SK-N-SH treated with all-trans-retinoic acid at 6 μM for 48 hours (cell line): ENCODE measurements at regions not wholly inside any gene's neighbourhood (a gene's known extent, or its start where the extent isn't known, plus 50 kb on each side); places are given as distances from the start of the nearest gene placed in this dataset.

ENCODE experiments used
- BACH2 ChIP-seq: fragments of 250-450 bp; sonication (Bioruptor Pico); IDR thresholded peaks from 2 replicates; pipeline ENCODE4 v1.9.0; 2021; ENCODE audit warnings: mild to moderate bottlenecking, borderline replicate concordance
- CSDC2 ChIP-seq: fragments of 250-450 bp; sonication (Bioruptor Pico); IDR thresholded peaks from 2 replicates; pipeline ENCODE4 v1.5.0; 2020; ENCODE audit warnings: mild to moderate bottlenecking, moderate library complexity
- ESRRG ChIP-seq: fragments of 250-450 bp; sonication (Bioruptor Pico); IDR thresholded peaks from 2 replicates; pipeline ENCODE4 v1.6.1; 2021; ENCODE audit warnings: mild to moderate bottlenecking
- GLIS3 ChIP-seq: fragments of 250-450 bp; sonication (Bioruptor Pico); IDR thresholded peaks from 2 replicates; pipeline ENCODE4 v1.5.0; 2020; ENCODE audit warnings: mild to moderate bottlenecking, moderate library complexity
- ISL1 ChIP-seq: fragments of 250-450 bp; sonication (Bioruptor Pico); IDR thresholded peaks from 2 replicates; pipeline ENCODE4 v2.1.2; 2022; ENCODE audit warnings: mild to moderate bottlenecking, moderate library complexity
- OSR1 ChIP-seq: fragments of 250-450 bp; sonication (Bioruptor Pico); IDR thresholded peaks from 2 replicates; pipeline ENCODE4 v1.8.0; 2022; ENCODE audit warnings: moderate library complexity, mild to moderate bottlenecking, inconsistent platforms
- PPARA ChIP-seq: fragments of 250-450 bp; sonication (Bioruptor Pico); IDR thresholded peaks from 2 replicates; pipeline ENCODE4 v1.5.0; 2020; ENCODE audit warnings: mild to moderate bottlenecking, borderline replicate concordance
- SNAI2 ChIP-seq: fragments of 250-450 bp; sonication (Bioruptor Pico); IDR thresholded peaks from 2 replicates; pipeline ENCODE4 v1.5.0; 2020; ENCODE audit warnings: mild to moderate bottlenecking, moderate library complexity
- ZC3H10 ChIP-seq: fragments of 250-450 bp; sonication (Bioruptor Pico); IDR thresholded peaks from 2 replicates; pipeline ENCODE4 v1.5.1; 2021; ENCODE audit warnings: mild to moderate bottlenecking, moderate library complexity
- ZFP3 ChIP-seq: fragments of 250-450 bp; sonication (Bioruptor Pico); IDR thresholded peaks from 2 replicates; pipeline ENCODE4 v1.5.0; 2020; ENCODE audit warnings: mild to moderate bottlenecking, moderate library complexity
- ZFP30 ChIP-seq: fragments of 450-650 bp; formaldehyde crosslinking; IDR thresholded peaks from 2 replicates; pipeline ENCODE4 v1.5.0; 2022; ENCODE audit warnings: mild to moderate bottlenecking, moderate library complexity
- TF ChIP-seq, protein P1 (sequence below): fragments of 250-450 bp; sonication (Bioruptor Pico); IDR thresholded peaks from 2 replicates; pipeline ENCODE4 v1.5.0; 2020; ENCODE audit warnings: mild to moderate bottlenecking, moderate library complexity
- TF ChIP-seq, protein P2 (sequence below): fragments of 250-450 bp; sonication (Bioruptor Pico); IDR thresholded peaks from 2 replicates; pipeline ENCODE4 v1.8.0; 2020; ENCODE audit warnings: mild to moderate bottlenecking, moderate library complexity, borderline replicate concordance
- TF ChIP-seq, protein P3 (sequence below): fragments of 250-450 bp; sonication (Bioruptor Pico); IDR thresholded peaks from 2 replicates; pipeline ENCODE4 v1.5.1; 2020; ENCODE audit warnings: low read depth, mild to moderate bottlenecking, moderate library complexity

DNA sequence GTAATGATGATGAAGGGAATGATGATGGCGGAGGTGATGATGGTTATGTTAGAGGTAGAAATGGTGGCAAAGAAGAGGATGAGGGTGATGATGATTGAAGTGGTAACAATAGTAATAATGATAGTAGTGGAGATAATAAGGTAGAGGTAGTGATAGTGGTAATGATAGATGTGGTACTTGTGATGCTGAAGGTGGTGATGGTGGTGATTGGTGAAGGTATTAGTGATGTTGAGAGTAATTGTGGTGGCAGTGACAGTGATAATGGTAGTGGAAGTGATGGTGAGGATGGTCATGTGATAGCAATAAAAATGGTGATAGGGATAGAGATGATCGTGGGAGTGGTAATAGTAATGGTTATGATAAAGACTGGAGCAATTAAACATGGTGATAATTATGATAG is 108.8 kb downstream of the EFNB1 start:
- TF ChIP-seq SNAI2 (CRISPR knock-in tag) = no peak
- no peak for TF ChIP-seq ESRRG (CRISPR knock-in tag)
- TF ChIP-seq, protein P1, sequence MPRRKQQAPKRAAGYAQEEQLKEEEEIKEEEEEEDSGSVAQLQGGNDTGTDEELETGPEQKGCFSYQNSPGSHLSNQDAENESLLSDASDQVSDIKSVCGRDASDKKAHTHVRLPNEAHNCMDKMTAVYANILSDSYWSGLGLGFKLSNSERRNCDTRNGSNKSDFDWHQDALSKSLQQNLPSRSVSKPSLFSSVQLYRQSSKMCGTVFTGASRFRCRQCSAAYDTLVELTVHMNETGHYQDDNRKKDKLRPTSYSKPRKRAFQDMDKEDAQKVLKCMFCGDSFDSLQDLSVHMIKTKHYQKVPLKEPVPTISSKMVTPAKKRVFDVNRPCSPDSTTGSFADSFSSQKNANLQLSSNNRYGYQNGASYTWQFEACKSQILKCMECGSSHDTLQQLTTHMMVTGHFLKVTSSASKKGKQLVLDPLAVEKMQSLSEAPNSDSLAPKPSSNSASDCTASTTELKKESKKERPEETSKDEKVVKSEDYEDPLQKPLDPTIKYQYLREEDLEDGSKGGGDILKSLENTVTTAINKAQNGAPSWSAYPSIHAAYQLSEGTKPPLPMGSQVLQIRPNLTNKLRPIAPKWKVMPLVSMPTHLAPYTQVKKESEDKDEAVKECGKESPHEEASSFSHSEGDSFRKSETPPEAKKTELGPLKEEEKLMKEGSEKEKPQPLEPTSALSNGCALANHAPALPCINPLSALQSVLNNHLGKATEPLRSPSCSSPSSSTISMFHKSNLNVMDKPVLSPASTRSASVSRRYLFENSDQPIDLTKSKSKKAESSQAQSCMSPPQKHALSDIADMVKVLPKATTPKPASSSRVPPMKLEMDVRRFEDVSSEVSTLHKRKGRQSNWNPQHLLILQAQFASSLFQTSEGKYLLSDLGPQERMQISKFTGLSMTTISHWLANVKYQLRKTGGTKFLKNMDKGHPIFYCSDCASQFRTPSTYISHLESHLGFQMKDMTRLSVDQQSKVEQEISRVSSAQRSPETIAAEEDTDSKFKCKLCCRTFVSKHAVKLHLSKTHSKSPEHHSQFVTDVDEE (CRISPR knock-in tag) = no peak
- TF ChIP-seq, protein P2, sequence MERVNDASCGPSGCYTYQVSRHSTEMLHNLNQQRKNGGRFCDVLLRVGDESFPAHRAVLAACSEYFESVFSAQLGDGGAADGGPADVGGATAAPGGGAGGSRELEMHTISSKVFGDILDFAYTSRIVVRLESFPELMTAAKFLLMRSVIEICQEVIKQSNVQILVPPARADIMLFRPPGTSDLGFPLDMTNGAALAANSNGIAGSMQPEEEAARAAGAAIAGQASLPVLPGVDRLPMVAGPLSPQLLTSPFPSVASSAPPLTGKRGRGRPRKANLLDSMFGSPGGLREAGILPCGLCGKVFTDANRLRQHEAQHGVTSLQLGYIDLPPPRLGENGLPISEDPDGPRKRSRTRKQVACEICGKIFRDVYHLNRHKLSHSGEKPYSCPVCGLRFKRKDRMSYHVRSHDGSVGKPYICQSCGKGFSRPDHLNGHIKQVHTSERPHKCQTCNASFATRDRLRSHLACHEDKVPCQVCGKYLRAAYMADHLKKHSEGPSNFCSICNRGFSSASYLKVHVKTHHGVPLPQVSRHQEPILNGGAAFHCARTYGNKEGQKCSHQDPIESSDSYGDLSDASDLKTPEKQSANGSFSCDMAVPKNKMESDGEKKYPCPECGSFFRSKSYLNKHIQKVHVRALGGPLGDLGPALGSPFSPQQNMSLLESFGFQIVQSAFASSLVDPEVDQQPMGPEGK (CRISPR knock-in tag) = no peak
- TF ChIP-seq CSDC2 = no peak
- TF ChIP-seq BACH2 (CRISPR knock-in tag) = no peak
- no peak for TF ChIP-seq ZFP3 (CRISPR knock-in tag)
- TF ChIP-seq, protein P3, sequence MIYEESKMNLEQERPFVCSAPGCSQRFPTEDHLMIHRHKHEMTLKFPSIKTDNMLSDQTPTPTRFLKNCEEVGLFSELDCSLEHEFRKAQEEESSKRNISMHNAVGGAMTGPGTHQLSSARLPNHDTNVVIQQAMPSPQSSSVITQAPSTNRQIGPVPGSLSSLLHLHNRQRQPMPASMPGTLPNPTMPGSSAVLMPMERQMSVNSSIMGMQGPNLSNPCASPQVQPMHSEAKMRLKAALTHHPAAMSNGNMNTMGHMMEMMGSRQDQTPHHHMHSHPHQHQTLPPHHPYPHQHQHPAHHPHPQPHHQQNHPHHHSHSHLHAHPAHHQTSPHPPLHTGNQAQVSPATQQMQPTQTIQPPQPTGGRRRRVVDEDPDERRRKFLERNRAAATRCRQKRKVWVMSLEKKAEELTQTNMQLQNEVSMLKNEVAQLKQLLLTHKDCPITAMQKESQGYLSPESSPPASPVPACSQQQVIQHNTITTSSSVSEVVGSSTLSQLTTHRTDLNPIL (CRISPR knock-in tag) = no peak
- no peak for TF ChIP-seq ISL1 (CRISPR knock-in tag)
- TF ChIP-seq ZFP30 (CRISPR knock-in tag) = no peak
- TF ChIP-seq GLIS3 = no peak
- no peak for TF ChIP-seq PPARA
- TF ChIP-seq ZC3H10 = no peak
- TF ChIP-seq OSR1 (CRISPR knock-in tag) = no peak
